Epithelial cell of esophagus (primary cell): ENCODE measurements at regions not wholly inside any gene's neighbourhood (a gene's known extent, or its start where the extent isn't known, plus 50 kb on each side); places are given as distances from the start of the nearest gene placed in this dataset.

ENCODE experiments used
- DNase-seq: peaks from one replicate; pipeline ENCODE4 v3.0.0; 2010; ENCODE audit warnings: low read depth
- H3K4me3 ChIP-seq: 2 replicates; pipeline ENCODE4 v1.5.1; 2011; ENCODE audit warnings: mild to moderate bottlenecking, low read length, control low read depth
- CTCF ChIP-seq: IDR thresholded peaks from 2 replicates; pipeline ENCODE4 v1.5.1; 2011; ENCODE audit warnings: low read depth, mild to moderate bottlenecking, low read length, control low read depth, inconsistent platforms; ENCODE audit not compliant: insufficient read depth; ENCODE audit errors: missing control alignments

GRCh38 chr13:109427148-109427547 lies 359.2 kb downstream of the IRS2 start:
- H3K4me3 ChIP-seq, result no peak overlapping the region
- no peak for TF ChIP-seq CTCF
- DNase-seq, result no peak

- H3K4me3 ChIP-seq, result no peak overlapping the region
- DNase-seq, result no peak
- no peak for TF ChIP-seq CTCF
Measured at GRCh38 chr13:109426690-109426990, 359.7 kb downstream of the IRS2 start.

- H3K4me3 ChIP-seq, result no peak overlapping the region
- no peak for DNase-seq
- TF ChIP-seq CTCF, result no peak
Measured at GRCh38 chr13:109425821-109426689, 360.3 kb downstream of the IRS2 start.

- no peak for TF ChIP-seq CTCF
- no peak overlapping the region for H3K4me3 ChIP-seq
- DNase-seq, result no peak
Measured at GRCh38 chr13:109422161-109422560, 364.2 kb downstream of the IRS2 start.

- H3K4me3 ChIP-seq, result no peak overlapping the region
- DNase-seq, result peak; percentile 80
- no peak for TF ChIP-seq CTCF
Measured at GRCh38 chr13:109419896-109420295, 366.5 kb downstream of the IRS2 start.

- no peak for DNase-seq
- H3K4me3 ChIP-seq, result no peak overlapping the region
- TF ChIP-seq CTCF, result no peak
Measured at GRCh38 chr13:109418111-109418510, 368.3 kb downstream of the IRS2 start.

- no peak for TF ChIP-seq CTCF
- no peak overlapping the region for H3K4me3 ChIP-seq
- no peak for DNase-seq
Measured at GRCh38 chr13:109416001-109416400, 370.4 kb downstream of the IRS2 start.
